Bronchial epithelial cell (primary cell): ENCODE measurements at regions not wholly inside any gene's neighbourhood (a gene's known extent, or its start where the extent isn't known, plus 50 kb on each side); places are given as distances from the start of the nearest gene placed in this dataset.

Experiments used
- DNase-seq: peaks from one replicate; pipeline ENCODE4 v3.0.0-alpha.2; 2010; ENCODE audit warnings: low read depth
- FAIRE-seq: peaks from 2 replicates; lab custom pipeline; 2011; peaks lifted over from hg19 to GRCh38; lab: Jason Lieb, UNC
- H3K27me3 ChIP-seq: 2 replicates; pipeline ENCODE4 v1.5.1; 2011; ENCODE audit warnings: low read length; ENCODE audit not compliant: control insufficient read depth, insufficient read depth
- H3K36me3 ChIP-seq: 2 replicates; pipeline ENCODE4 v1.5.1; 2011; ENCODE audit warnings: low read length; ENCODE audit not compliant: control insufficient read depth, insufficient read depth
- H3K4me3 ChIP-seq: 2 replicates; pipeline ENCODE4 v1.5.1; 2011; ENCODE audit warnings: mild to moderate bottlenecking, low read depth, low read length, control low read depth
- TF ChIP-seq, protein P1 (sequence below): IDR thresholded peaks from 2 replicates; pipeline ENCODE4 v1.5.1; 2011; ENCODE audit warnings: mild to moderate bottlenecking, moderate library complexity, low read length, control low read depth, inconsistent platforms; ENCODE audit not compliant: insufficient read depth, severe bottlenecking

DNA sequence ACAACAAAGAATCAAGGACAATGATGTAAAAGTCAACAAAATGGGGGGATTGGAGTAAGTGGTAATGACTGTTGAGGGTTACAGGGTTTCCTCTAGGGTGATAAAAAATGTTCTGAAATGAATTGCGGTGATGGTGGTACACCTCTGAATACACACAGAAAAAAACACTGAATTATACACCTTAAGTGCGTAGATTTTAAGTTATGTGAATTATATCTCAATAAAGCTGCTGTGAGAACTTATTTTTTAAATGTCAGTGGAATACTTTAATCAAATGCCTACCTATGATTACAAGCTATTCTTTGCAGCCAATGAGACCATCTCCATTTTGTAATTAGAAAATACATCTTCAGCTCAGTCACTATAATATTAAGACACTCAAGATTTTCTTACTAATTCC is 53.5 kb downstream of the ZNF608 start:
- FAIRE-seq (no peak), DNase-seq (no peak)
- Histone ChIP-seq H3K4me3 (no peak overlapping the region), H3K27me3 (no peaks in the 10 kb centered on the region), H3K36me3 (no peaks in the 10 kb centered on the region)
- TF ChIP-seq, protein P1, sequence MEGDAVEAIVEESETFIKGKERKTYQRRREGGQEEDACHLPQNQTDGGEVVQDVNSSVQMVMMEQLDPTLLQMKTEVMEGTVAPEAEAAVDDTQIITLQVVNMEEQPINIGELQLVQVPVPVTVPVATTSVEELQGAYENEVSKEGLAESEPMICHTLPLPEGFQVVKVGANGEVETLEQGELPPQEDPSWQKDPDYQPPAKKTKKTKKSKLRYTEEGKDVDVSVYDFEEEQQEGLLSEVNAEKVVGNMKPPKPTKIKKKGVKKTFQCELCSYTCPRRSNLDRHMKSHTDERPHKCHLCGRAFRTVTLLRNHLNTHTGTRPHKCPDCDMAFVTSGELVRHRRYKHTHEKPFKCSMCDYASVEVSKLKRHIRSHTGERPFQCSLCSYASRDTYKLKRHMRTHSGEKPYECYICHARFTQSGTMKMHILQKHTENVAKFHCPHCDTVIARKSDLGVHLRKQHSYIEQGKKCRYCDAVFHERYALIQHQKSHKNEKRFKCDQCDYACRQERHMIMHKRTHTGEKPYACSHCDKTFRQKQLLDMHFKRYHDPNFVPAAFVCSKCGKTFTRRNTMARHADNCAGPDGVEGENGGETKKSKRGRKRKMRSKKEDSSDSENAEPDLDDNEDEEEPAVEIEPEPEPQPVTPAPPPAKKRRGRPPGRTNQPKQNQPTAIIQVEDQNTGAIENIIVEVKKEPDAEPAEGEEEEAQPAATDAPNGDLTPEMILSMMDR, result no peak

DNA sequence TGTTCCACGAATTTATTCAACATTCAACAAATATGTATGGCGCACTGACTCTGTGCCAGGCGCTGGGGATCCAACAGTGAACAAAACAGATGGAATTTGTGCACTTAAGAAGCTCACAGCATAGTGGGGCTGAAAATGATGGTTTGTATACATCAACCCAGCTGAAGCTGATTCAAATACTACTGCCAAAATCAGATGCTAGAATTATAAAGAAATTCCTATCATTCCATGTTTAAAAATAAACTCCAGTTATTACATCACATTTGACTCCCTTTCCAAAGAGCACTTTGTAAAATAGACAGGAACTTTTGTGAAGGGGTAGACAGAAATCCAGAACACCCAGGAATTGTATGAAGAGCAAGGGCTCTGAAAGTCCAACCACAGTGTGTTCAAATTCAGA is 54.1 kb downstream of the ZNF608 start:
- Histone ChIP-seq H3K36me3 (no peaks in the 10 kb centered on the region), H3K27me3 (no peaks in the 10 kb centered on the region), H3K4me3 (no peak overlapping the region)
- TF ChIP-seq, protein P1, result no peak
- DNase-seq (no peak), FAIRE-seq (no peak)

DNA sequence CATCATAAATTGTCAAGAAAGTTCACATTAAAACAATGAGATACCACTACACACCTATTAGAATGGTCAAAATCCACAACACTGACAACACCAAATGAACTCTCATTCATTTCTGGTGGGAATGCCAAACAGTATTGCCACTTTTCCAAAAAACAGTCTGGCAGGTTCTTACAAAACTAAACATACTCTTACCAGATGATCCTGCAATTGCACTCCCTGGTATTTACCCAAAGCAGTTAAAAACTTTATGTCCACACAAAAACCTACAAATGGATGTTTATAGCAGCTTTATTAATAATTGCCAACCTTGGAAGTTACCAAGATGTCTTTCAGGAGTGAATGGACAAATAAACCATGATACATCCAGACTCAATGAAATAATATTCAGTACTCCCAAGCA is 56.8 kb downstream of the ZNF608 start:
- DNase-seq, result no peak
- TF ChIP-seq, protein P1, result no peak
- no peak overlapping the region for H3K4me3 ChIP-seq
- no peak for FAIRE-seq
- no peaks in the 10 kb centered on the region for H3K36me3 ChIP-seq
- no peaks in the 10 kb centered on the region for H3K27me3 ChIP-seq

DNA sequence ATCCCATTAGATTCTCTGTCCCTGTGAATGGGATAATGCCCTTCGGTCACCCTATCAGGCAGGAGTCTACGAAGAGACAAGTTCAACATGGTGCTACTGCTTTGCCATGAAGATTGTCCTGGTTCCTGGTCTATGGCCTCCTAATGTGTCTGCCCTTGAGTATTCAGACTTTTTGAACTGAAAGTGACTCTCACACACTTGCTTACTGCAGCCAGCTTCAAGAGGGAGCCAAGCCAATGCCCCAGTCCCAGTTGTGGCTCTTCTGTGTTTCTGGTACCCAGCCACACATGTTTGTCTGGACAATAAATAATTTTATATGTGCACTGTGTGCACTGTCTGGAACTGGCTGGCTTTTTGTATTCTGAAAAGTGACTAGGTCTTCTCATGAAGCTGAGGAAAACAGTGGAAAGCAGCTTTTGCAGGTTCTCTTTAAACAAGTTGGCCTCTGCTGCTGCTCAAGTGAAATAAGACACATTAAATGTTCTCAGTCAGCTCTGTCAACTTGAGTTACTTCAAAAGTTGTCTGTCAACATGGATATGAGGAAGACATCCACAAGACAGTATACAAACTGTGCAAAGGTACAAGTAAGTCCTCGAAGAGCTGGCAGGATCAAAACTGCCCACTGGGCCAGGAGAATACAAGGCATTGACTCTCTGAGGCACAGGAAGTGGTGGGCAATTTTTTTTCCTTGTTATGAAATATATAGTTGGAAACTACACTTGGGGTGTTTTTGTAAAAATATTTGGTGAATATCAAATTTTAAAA is 60.0 kb downstream of the ZNF608 start:
- FAIRE-seq, result no peak
- TF ChIP-seq, protein P1, result no peak
- no peak for DNase-seq
- H3K27me3 ChIP-seq, result no peaks in the 10 kb centered on the region
- no peak overlapping the region for H3K4me3 ChIP-seq
- H3K36me3 ChIP-seq, result no peaks in the 10 kb centered on the region

DNA sequence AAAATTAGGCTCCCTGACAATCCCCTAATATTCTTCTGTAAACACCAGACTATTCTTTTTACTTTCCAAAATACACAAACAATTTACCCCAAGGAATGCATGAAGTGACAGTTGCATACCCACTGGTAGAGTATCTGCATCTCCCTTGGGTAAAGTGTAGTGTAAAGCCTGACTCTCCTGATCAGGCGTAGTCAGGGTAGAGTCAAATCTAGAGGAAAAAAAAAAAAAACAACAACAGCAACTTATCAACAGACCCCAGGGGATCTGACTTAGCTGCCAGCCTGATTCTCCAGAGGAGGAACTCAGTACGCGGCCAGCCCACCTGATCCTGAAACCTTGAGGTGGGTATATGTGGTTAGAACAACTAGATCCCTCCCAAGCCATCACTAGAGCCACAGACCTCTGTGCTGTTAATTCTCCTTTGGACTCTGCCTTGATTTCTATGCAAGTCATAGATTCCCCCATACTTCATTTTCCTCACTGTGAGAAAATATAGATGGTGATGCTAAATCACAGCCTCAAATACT is 61.0 kb downstream of the ZNF608 start:
- DNase-seq (no peak), FAIRE-seq (no peak)
- Histone ChIP-seq H3K4me3 (no peak overlapping the region), H3K36me3 (no peaks in the 10 kb centered on the region), H3K27me3 (no peaks in the 10 kb centered on the region)
- TF ChIP-seq, protein P1, result no peak
